Activated naive CD4-positive, alpha-beta T cell treated with anti-CD3 and anti-CD28 coated beads for 36 hours (primary cell): ENCODE measurements at regions not wholly inside any gene's neighbourhood (a gene's known extent, or its start where the extent isn't known, plus 50 kb on each side); places are given as distances from the start of the nearest gene placed in this dataset.

ENCODE experiments used
- CTCF ChIA-PET: fragments of 350-600 bp; sonication (Branson Sonifier 250); formaldehyde crosslinking; loops from one replicate; lab custom pipeline; 2021; ENCODE audit warnings: antibody characterized with exemption; lab: Charles Lee
- DNase-seq: peaks from one replicate; pipeline ENCODE4 v3.0.0-alpha.2; 2020
- H3K27ac Mint-ChIP-seq: one replicate; pipeline ENCODE4 v1.8.0; 2021; ENCODE audit warnings: mild to moderate bottlenecking, mixed read lengths
- H3K27me3 Mint-ChIP-seq: one replicate; pipeline ENCODE4 v1.8.0; 2021; ENCODE audit warnings: low read depth, mixed read lengths
- H3K36me3 Mint-ChIP-seq: one replicate; pipeline ENCODE4 v1.8.0; 2021; ENCODE audit warnings: low read depth, mixed read lengths
- H3K4me1 Mint-ChIP-seq: one replicate; pipeline ENCODE4 v1.8.0; 2021; ENCODE audit warnings: low read depth, mixed read lengths
- H3K4me3 Mint-ChIP-seq: one replicate; pipeline ENCODE4 v1.8.0; 2021; ENCODE audit warnings: mild to moderate bottlenecking, moderate library complexity, mixed read lengths
- H3K9me3 Mint-ChIP-seq: one replicate; pipeline ENCODE4 v1.8.0; 2021; ENCODE audit warnings: mixed read lengths
- intact Hi-C: fragments of 100-400 bp; cut with micrococcal nuclease; formaldehyde crosslinking; loops from one replicate; pipeline ENCODE4 v1.15.1; 2023

DNA sequence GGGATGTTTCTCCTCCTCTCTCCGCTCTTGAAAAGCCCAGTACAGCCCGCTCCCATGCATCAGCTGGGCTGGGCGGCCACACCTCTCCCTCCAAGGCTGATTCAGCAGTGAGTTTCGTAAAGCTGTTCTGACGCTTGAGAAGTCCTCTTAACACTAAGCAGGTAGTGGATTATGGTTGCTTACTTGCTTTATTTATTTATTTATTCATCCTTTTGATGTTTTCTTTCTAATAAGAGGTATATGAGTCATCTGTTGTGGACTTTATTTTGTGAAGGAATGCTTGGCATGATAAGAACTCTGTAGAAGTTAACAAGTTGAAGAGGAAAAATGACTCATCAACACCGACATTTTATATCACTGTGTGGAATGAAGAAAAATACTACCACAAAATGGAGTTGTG, 285.0 kb downstream of the SQOR start:
- Mint-ChIP-seq H3K9me3 (no peaks in the 10 kb centered on the region), H3K4me1 (no peaks in the 10 kb centered on the region), H3K27me3 (peaks cover 4% of the 10 kb centered on the region), H3K27ac (no peak overlapping the region), H3K4me3 (no peak overlapping the region), H3K36me3 (no peaks in the 10 kb centered on the region)
- CTCF ChIA-PET, result interaction anchor here (0.6 kb wide), 1 partner anchor 213 kb away, joined by 3 read pairs; no protein-coding TSS in a partner anchor
- intact Hi-C loops, result no loop called here
- no peak for DNase-seq

DNA sequence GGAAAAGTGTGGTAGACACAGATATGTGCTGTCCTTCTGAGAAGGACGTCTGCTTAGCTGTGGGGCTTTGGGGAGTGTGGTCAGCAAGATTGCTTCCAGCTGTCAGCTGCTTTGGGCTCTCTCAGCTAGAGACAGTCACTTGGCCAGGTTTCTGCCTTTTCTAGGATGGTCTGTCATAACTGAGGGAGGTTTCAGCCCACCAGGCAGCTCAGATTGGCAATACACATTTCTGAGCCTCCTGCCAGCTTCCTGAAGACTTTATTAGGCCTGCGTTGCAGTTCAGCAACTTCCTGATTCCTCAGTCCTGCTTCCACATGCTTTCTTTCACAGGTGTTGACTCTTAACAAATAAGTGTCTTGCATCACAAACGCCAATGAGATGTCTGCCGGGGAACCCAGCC, 286.5 kb downstream of the SQOR start:
- no peaks in the 10 kb centered on the region for H3K9me3 Mint-ChIP-seq
- DNase-seq, result no peak
- peaks cover 4% of the 10 kb centered on the region for H3K27me3 Mint-ChIP-seq
- intact Hi-C loops, result no loop called here
- CTCF ChIA-PET, result no interaction called here
- H3K4me1 Mint-ChIP-seq, result no peaks in the 10 kb centered on the region
- no peaks in the 10 kb centered on the region for H3K36me3 Mint-ChIP-seq
- no peak overlapping the region for H3K27ac Mint-ChIP-seq
- no peak overlapping the region for H3K4me3 Mint-ChIP-seq

DNA sequence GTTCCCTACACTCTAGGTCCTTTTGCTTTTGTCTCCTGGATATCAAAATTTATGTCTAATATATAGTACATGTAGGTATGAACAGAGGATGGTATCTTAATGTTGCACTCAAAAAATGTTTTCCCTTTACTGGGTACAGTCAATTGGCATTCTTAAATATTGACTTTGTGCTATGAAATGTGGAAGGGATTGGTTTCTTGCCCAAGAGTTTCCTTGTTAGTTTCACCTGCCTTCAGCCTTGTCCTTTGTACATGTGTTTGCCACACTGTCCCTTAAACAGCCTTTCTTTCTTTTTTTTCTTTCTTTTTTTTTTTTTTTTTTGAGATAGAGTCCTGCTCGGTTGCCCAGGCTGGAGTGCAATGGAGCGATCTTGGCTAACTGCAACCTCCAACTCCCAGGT, 287.1 kb downstream of the SQOR start:
- Mint-ChIP-seq H3K4me3 (no peak overlapping the region), H3K9me3 (no peaks in the 10 kb centered on the region), H3K27me3 (peaks cover 2% of the 10 kb centered on the region), H3K27ac (no peak overlapping the region), H3K4me1 (no peaks in the 10 kb centered on the region), H3K36me3 (no peaks in the 10 kb centered on the region)
- no peak for DNase-seq
- CTCF ChIA-PET, result interaction anchor here (0.6 kb wide), 1 partner anchor 1305 kb away, joined by 3 read pairs; no protein-coding TSS in a partner anchor
- intact Hi-C loops, result no loop called here

DNA sequence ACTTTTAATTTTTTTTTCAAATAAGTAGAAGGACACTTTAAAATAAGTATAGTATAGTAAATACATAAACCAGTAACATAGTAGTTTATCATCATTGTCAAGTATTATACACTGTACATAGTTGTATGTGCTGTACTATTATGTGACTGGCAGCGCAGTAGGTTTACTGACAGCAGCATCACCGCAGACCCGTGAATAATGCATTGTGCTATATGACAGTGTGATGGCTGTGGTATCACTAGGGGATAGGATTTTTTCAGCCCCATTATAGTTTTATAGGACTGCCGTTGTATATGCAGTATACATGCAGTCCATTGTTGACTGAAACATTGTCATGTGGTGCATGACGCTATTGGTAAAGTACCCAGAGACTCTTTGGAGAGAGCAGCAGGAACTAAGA, 306.5 kb downstream of the SQOR start:
- Mint-ChIP-seq H3K27me3 (peaks cover 7% of the 10 kb centered on the region), H3K27ac (no peak overlapping the region), H3K36me3 (no peaks in the 10 kb centered on the region), H3K4me1 (no peaks in the 10 kb centered on the region), H3K4me3 (no peak overlapping the region), H3K9me3 (no peaks in the 10 kb centered on the region)
- intact Hi-C loops, result no loop called here
- CTCF ChIA-PET, result no interaction called here
- DNase-seq, result no peak

DNA sequence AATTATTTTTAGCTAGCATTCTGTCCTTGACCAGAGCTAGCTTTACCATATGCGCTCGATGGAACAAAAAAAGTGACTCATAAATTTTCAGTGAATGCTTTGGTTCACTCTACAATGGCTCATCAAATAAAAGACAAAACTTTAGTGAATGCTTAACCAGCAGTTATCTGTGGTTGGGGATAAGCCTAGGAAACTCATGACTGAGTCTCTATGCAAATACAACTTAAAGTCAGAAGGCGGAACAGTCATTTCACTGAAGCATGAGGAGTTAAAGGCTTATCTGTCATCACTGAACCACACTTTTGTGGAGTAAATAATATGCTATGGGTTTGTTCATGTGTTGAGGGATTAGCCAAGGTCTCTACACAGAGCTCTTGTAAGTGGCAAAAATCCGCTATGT, 308.4 kb downstream of the SQOR start:
- Mint-ChIP-seq H3K36me3 (no peaks in the 10 kb centered on the region), H3K4me3 (no peak overlapping the region), H3K27ac (no peak overlapping the region), H3K27me3 (peaks cover 3% of the 10 kb centered on the region), H3K9me3 (no peaks in the 10 kb centered on the region), H3K4me1 (no peaks in the 10 kb centered on the region)
- intact Hi-C loops, result no loop called here
- no peak for DNase-seq
- CTCF ChIA-PET, result interaction anchor here (0.6 to 0.7 kb wide), 2 partner anchors 33 to 158 kb away, joined by 3 to 4 read pairs; no protein-coding TSS in a partner anchor

DNA sequence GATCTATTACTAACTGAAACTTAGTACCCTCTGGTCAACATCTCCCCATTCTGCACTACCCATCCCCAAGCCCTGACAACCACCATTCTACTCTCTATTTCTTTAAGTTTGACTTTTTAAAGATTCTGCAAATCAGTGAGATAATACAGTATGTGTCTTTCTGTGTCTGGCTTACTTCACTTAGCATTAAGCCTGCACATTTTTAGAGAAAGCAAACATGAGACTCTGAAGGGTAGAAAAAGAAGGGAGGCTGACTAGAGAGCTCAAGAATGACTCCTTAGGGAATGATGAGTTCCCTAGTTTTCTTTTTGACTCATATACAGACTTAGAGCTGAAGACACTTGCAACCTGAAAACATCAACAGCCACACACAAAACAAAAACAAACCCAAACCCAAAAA, 311.3 kb downstream of the SQOR start:
- Mint-ChIP-seq H3K27ac (no peak overlapping the region), H3K36me3 (no peaks in the 10 kb centered on the region), H3K4me3 (no peak overlapping the region), H3K9me3 (no peaks in the 10 kb centered on the region), H3K27me3 (peaks cover 5% of the 10 kb centered on the region), H3K4me1 (no peaks in the 10 kb centered on the region)
- DNase-seq, result no peak
- intact Hi-C loops, result no loop called here
- CTCF ChIA-PET, result no interaction called here

DNA sequence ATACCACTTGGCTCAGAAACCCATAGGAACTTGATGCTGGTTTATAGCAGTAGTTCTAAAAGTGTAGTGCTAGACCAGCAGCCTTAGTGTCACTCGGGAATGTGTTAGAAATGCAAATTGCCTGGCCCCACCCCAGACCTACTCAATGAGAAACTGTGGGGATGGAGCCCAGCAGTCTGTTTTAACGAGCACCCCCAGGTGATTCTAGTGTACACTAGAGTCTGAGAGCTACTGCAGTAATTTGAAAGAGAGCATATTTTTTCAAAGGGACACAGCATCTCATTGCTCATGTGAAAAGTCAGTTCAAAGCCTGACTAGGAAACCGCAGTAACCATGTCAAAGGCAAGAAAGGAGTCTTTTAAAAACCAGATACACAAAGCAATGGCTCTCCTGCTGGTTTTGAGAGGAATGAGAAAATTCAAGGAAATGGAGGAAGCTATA, 313.4 kb downstream of the SQOR start:
- CTCF ChIA-PET, result no interaction called here
- Mint-ChIP-seq H3K27ac (no peak overlapping the region), H3K4me3 (no peak overlapping the region), H3K36me3 (no peaks in the 10 kb centered on the region), H3K4me1 (no peaks in the 10 kb centered on the region), H3K9me3 (no peaks in the 10 kb centered on the region), H3K27me3 (peaks cover 5% of the 10 kb centered on the region)
- intact Hi-C loops, result no loop called here
- DNase-seq, result no peak

DNA sequence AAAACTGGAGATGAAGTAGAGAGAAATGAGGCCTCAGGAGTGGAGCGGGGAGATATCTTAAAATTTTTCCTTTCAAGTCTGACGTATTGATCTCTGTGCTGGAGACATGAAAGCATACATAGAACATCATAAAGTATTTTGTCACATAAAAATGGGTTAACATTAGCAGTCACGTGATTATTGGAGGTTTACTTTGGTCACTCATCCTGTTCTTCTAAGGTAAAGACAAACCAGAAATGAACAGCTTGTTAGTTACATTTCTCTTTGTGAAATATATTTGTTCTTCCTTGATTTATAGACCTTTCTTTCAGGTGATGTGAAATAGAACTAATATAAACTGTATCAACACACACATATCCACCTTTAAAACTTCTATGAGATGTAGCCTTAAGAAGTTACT, 324.1 kb downstream of the SQOR start:
- DNase-seq, result no peak
- no peaks in the 10 kb centered on the region for H3K4me1 Mint-ChIP-seq
- CTCF ChIA-PET, result no interaction called here
- no peak overlapping the region for H3K4me3 Mint-ChIP-seq
- no peaks in the 10 kb centered on the region for H3K27me3 Mint-ChIP-seq
- peaks cover 14% of the 10 kb centered on the region for H3K9me3 Mint-ChIP-seq
- peaks cover 3% of the 10 kb centered on the region for H3K36me3 Mint-ChIP-seq
- intact Hi-C loops, result no loop called here
- H3K27ac Mint-ChIP-seq, result no peak overlapping the region

DNA sequence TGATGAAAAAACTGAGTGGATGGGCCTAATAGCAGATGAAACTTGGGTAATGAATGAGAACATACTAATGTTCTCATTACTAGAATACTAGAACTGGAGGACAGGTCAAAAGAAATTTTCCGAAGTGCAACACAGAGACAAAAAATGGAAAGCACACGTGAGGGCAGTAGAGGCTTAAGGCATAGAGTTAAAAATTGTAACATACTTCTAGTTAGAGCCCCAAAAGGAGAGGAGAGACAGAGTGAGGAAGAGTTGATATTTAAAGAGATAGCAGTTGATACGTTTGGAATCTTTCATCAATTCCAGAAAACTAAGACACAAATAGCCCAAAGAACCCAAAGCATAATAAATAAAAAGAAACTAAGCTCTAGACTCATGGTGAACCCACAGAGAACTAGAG, 327.9 kb downstream of the SQOR start:
- intact Hi-C loops, result no loop called here
- Mint-ChIP-seq H3K27me3 (no peaks in the 10 kb centered on the region), H3K36me3 (peaks cover 3% of the 10 kb centered on the region), H3K27ac (no peak overlapping the region), H3K4me3 (no peak overlapping the region), H3K4me1 (no peaks in the 10 kb centered on the region), H3K9me3 (peaks cover 14% of the 10 kb centered on the region)
- CTCF ChIA-PET, result no interaction called here
- DNase-seq, result no peak

DNA sequence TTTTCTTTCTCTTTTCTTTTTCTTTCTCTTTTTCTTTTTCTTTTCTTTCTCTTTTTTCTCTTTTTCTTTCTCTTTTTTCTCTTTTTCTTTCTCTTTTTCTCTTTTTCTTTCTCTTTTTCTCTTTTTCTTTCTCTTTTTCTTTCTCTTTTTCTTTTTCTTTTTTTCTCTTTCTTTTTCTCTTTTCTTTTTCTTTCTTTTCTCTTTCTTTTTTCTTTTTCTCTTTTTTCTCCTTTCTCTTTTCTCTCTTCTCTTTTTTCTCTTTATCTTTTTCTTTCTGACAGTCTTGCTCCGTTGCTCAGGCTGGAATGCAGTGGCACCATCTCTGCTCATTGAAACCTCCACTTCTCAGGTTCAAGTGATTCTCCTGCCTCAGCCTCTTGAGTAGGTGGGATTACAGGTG, 335.7 kb downstream of the SQOR start:
- H3K4me3 Mint-ChIP-seq, result no peak overlapping the region
- H3K27ac Mint-ChIP-seq, result no peak overlapping the region
- CTCF ChIA-PET, result interaction anchor here (1.1 kb wide), 1 partner anchor 181 kb away, joined by 3 read pairs; no protein-coding TSS in a partner anchor

DNA sequence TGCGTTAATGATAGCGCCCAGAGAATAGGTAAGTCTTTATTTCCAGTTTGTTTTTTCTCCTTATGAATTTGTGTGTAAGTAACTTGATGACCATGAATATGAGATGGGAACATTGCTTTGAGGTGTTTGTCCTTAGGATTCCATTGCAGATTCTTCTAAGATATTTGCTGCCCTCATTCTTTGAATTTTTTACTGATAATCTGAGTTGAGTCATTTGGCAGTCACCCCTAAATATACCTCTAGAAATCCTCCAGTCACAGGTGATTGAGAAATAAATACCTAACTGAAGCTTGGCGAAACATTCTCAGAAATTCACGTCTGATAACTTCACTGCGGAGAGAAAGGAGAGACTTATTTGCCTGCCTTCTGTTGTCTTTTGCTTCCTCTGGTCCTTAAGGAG, 345.5 kb downstream of the SQOR start:
- Mint-ChIP-seq H3K27me3 (peaks cover 4% of the 10 kb centered on the region), H3K9me3 (no peaks in the 10 kb centered on the region), H3K36me3 (no peaks in the 10 kb centered on the region), H3K4me1 (no peaks in the 10 kb centered on the region), H3K27ac (no peak overlapping the region), H3K4me3 (no peak overlapping the region)
- no peak for DNase-seq
- intact Hi-C loops, result no loop called here
- CTCF ChIA-PET, result no interaction called here

More for the DNA sequence above, 335.7 kb downstream of the SQOR start:
- intact Hi-C loops, result no loop called here
- Mint-ChIP-seq H3K36me3 (no peaks in the 10 kb centered on the region), H3K9me3 (no peaks in the 10 kb centered on the region), H3K27me3 (no peaks in the 10 kb centered on the region), H3K4me1 (no peaks in the 10 kb centered on the region)
- no peak for DNase-seq

DNA sequence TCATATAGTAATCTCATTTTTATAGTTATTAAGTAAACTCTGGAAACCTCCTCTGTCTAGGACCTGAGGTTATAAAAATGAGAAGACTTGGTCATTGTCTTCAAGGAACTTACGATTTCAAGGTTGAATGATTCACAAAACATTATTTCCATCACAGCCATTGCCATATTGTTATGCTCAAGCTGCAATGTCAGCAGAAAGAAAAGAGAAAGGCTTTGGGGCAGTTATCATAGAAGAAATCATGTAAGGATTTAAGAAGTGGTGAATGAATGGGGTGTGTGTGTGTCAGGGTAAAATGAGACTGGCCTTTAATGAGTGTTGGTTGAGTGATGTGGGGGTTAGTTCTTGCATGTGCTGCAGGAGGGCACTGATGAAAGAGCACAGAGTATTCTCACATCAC, 346.8 kb downstream of the SQOR start:
- Mint-ChIP-seq H3K4me1 (no peaks in the 10 kb centered on the region), H3K9me3 (peaks cover 2% of the 10 kb centered on the region), H3K36me3 (no peaks in the 10 kb centered on the region), H3K27me3 (peaks cover 4% of the 10 kb centered on the region), H3K27ac (no peak overlapping the region), H3K4me3 (no peak overlapping the region)
- CTCF ChIA-PET, result no interaction called here
- intact Hi-C loops, result no loop called here
- no peak for DNase-seq

DNA sequence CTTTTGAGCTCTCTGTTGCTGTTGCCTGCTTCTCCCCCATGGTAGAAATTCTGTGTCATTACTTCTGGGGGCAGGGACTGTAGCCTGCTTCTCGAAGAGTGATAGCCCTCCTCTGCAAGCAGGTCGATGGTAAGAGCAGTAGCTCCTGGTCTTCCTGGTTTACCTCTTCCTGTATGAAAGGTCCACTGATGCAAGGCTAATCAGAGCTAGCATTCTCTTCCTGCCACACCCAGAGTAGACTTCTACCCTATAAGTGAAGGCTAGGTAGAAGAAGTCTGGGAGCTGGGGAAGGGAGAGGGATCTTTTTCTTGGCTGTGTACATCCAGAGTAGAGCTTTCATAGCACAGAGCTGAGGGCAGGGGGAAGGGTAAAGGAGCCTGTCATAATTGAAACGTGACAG, 357.0 kb downstream of the SQOR start:
- no peak overlapping the region for H3K27ac Mint-ChIP-seq

More for the DNA sequence above, 357.0 kb downstream of the SQOR start:
- intact Hi-C loops, result no loop called here
- Mint-ChIP-seq H3K4me3 (no peak overlapping the region), H3K27me3 (peaks cover 2% of the 10 kb centered on the region), H3K9me3 (peaks cover 7% of the 10 kb centered on the region), H3K36me3 (no peaks in the 10 kb centered on the region), H3K4me1 (no peaks in the 10 kb centered on the region)
- CTCF ChIA-PET, result no interaction called here
- no peak for DNase-seq
